ENCODE measurements at regions not wholly inside any gene's neighbourhood (a gene's known extent, or its start where the extent isn't known, plus 50 kb on each side); places are given as distances from the start of the nearest gene placed in this dataset.

GRCh38 chr11:119531623-119532022 lies 108.7 kb upstream of the THY1 start:
- no peak overlapping the region for H3K4me3 Mint-ChIP-seq
- TF ChIP-seq CTCF (IDR thresholded peaks at IDR 0.05) (no peak), EZH2phosphoT487 (IDR thresholded peaks at IDR 0.05) (no peak), EZH2 (IDR thresholded peaks at IDR 0.05) (no peak)
- Histone ChIP-seq H3K4me2 (no peak overlapping the region), H4K20me1 (ENCODE audit: low read depth) (no peaks in the 10 kb centered on the region), H3K9me3 (ENCODE audit: low read depth) (no peaks in the 10 kb centered on the region), H3K36me3 (no peaks in the 10 kb centered on the region), H3K4me3 (no peak overlapping the region), H3F3A (ENCODE audit: low read depth) (peaks cover 4% of the 10 kb centered on the region), H3K27me3 (no peaks in the 10 kb centered on the region), H3K4me1 (peaks cover 7% of the 10 kb centered on the region), H3K9ac (no peak overlapping the region), H2AFZ (replicated peaks) (no peak overlapping the region), H3K79me2 (ENCODE audit: low read depth) (no peaks in the 10 kb centered on the region), H3K27ac (no peak overlapping the region)
- H3K36me3 Mint-ChIP-seq = no peaks in the 10 kb centered on the region
- peak overlapping the region; percentile 17 for H3K27ac Mint-ChIP-seq
- H3K4me1 Mint-ChIP-seq = peaks cover 42% of the 10 kb centered on the region
- no peak for DNase-seq (ENCODE audit: low spot score)
- peaks cover 5% of the 10 kb centered on the region for H3K9me3 Mint-ChIP-seq
- H3K27me3 Mint-ChIP-seq (ENCODE audit: insufficient read depth, low read depth) = peaks cover 22% of the 10 kb centered on the region

GRCh38 chr11:119531056-119531455 lies 108.1 kb upstream of the THY1 start:
- H2AFZ ChIP-seq (replicated peaks) = no peak overlapping the region
- peaks cover 18% of the 10 kb centered on the region for H3K27me3 Mint-ChIP-seq (ENCODE audit: insufficient read depth, low read depth)
- H3K9me3 Mint-ChIP-seq = peaks cover 2% of the 10 kb centered on the region

GRCh38 chr11:119530509-119530908 lies 107.5 kb upstream of the THY1 start:
- Mint-ChIP-seq H3K27me3 (ENCODE audit: insufficient read depth, low read depth) (peaks cover 18% of the 10 kb centered on the region), H3K4me1 (peaks cover 38% of the 10 kb centered on the region), H3K36me3 (no peaks in the 10 kb centered on the region), H3K9me3 (peaks cover 2% of the 10 kb centered on the region), H3K27ac (peak overlapping the region; percentile 49), H3K4me3 (no peak overlapping the region)
- Histone ChIP-seq H3K27me3 (no peaks in the 10 kb centered on the region), H3F3A (ENCODE audit: low read depth) (peaks cover 4% of the 10 kb centered on the region), H3K27ac (no peak overlapping the region), H3K9me3 (ENCODE audit: low read depth) (no peaks in the 10 kb centered on the region), H3K36me3 (no peaks in the 10 kb centered on the region), H3K9ac (no peak overlapping the region), H2AFZ (replicated peaks) (no peak overlapping the region), H3K79me2 (ENCODE audit: low read depth) (no peaks in the 10 kb centered on the region), H4K20me1 (ENCODE audit: low read depth) (no peaks in the 10 kb centered on the region), H3K4me2 (no peak overlapping the region), H3K4me3 (no peak overlapping the region), H3K4me1 (peaks cover 7% of the 10 kb centered on the region)
- TF ChIP-seq CTCF (IDR thresholded peaks at IDR 0.05) (no peak), EZH2 (IDR thresholded peaks at IDR 0.05) (no peak), EZH2phosphoT487 (IDR thresholded peaks at IDR 0.05) (no peak)
- no peak for DNase-seq (ENCODE audit: low spot score)

More at GRCh38 chr11:119531056-119531455, 108.1 kb upstream of the THY1 start:
- Histone ChIP-seq H3K27me3 (no peaks in the 10 kb centered on the region), H3F3A (ENCODE audit: low read depth) (peaks cover 4% of the 10 kb centered on the region), H3K27ac (no peak overlapping the region), H3K4me1 (peaks cover 7% of the 10 kb centered on the region), H3K79me2 (ENCODE audit: low read depth) (no peaks in the 10 kb centered on the region), H3K9me3 (ENCODE audit: low read depth) (no peaks in the 10 kb centered on the region), H3K4me2 (no peak overlapping the region), H3K9ac (no peak overlapping the region), H3K4me3 (no peak overlapping the region), H3K36me3 (no peaks in the 10 kb centered on the region), H4K20me1 (ENCODE audit: low read depth) (no peaks in the 10 kb centered on the region)
- no peak for DNase-seq (ENCODE audit: low spot score)
- Mint-ChIP-seq H3K4me3 (no peak overlapping the region), H3K36me3 (no peaks in the 10 kb centered on the region), H3K4me1 (peaks cover 38% of the 10 kb centered on the region), H3K27ac (peak overlapping the region; percentile 49)
- TF ChIP-seq CTCF (IDR thresholded peaks at IDR 0.05) (no peak), EZH2 (IDR thresholded peaks at IDR 0.05) (no peak), EZH2phosphoT487 (IDR thresholded peaks at IDR 0.05) (no peak)

Data from neural progenitor cell (in vitro differentiated cells).